ENCODE measurements at regions not wholly inside any gene's neighbourhood (a gene's known extent, or its start where the extent isn't known, plus 50 kb on each side); places are given as distances from the start of the nearest gene placed in this dataset.
"Not testable (repeated sequence)": the region's sequence is repeated elsewhere in the genome, so short reads cannot be mapped to it uniquely, and the experiment has no call there.

DNA sequence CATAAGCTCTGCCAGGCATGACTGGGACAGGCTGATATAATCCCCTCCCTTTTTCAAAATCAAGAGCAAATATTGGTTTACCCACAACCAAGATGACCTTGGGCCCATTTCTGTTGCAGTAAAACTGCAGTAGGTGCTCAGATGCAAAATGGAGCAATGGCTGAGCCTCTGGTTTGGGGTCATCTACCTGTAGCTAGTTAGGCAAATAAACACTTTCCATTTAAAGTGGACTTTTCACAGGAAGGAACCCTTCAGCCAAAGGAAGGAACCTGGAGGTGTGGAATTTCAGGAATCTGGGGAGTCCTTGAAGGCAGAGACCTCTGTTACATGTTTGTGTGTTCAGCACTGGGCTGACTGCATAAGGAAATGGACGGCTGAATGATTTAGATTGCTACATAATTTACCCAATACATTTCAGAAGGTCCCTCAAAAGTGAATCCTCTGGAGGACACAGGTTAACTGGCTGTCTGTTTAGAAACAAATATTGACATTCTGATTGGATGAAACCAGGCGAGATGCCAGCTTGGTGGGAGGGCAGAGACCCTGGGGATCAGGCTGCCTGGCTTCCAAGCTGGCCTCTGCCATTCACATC, 170.1 kb upstream of the ZNF618 start:
- DNase-seq: no peak

DNA sequence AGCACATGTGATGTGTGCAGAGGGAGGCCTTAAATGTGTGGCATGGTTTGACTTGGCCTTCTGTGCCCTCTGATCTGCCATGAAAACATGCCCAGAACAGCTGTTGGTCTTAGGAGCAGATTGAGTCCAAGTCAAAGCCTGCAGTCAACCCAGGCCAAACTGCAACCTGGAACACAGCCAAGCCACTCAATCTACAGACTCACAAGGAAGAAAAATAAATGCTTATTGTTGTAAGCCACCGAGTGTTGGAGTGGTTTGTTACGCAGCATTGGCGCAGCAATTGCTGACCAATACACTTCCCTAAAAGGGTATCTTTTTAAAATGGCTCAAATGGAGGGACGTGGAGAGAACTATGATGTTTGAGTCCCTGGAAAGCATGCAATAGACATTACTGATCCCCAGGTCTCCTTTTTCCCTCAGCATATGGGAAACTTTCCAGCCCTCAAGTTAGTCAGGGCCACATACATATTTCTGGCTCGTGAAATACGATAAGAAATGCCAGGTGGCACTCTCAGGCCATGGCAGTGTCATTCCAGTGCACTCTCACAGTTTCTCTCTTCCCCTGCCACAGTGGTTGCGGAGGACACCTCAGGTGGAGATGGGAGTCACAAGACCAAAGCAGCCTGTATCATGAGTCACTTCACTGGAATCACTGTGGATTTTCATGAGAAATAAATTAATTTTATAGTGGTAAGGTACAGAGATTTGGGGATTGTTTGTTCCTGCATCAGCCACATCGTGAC, 168.0 kb upstream of the ZNF618 start:
- DNase-seq: no peak

DNA sequence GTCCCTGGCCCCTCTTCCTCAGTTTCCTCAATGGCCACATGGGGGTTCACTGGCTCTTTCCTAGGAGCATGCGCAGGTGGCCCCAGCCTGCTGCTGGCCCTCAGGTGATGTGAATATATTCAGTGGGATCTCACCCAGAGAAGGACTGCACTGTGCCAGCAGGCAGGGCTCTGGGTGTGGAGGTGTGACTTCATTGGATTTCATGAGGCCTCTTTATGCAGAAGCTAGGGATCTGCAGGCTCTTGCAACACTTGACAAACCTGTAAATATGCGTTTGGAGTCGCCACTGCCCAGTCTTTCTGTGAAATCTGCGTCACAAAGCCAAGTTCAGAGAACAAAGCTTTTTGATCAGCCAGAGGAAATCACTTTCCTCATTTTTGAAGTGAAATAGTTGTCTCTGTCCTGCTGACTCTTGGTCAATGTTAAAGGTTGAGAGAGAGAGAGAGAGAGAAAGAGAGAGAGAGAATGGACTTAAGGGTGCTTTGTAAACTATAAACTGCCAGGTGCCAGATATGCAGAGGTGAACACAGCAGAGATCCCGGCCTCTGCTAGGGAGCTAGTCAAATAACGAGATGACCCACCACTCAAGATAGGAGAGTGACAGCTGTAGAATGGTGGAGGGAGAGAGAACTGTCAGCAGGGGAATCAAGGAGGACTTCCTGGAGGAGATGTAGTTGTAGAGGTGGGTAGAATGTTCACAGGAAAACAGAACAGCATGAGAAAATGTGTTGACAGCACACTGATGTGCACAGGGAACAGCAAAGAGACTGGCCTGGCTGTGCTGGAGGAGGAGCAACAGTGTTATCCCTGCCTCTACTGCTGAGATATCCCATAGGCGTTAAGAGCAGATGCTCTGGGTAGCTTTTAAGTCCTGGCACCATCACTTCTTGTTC, 167.0 kb upstream of the ZNF618 start:
- no peak for DNase-seq

DNA sequence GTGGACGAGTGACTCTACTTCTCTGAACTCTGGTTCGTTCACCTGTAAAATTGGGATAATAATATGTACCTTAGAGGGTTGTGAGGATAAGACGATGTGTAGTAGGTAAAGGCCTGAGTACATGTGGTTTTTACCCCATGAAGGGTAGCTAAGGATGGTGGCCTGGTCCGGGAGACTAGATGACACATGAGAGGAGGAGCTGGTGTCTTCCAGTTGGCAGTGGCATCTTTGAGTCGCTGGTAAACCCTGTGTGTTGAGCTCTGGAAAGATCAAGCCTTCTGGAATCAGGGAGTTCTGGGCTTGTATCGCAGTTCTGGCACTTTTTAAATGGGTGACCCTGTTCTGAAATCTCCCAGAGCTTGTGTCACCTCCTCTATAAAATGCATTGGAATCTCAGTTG, 166.4 kb upstream of the ZNF618 start:
- no peak for DNase-seq

DNA sequence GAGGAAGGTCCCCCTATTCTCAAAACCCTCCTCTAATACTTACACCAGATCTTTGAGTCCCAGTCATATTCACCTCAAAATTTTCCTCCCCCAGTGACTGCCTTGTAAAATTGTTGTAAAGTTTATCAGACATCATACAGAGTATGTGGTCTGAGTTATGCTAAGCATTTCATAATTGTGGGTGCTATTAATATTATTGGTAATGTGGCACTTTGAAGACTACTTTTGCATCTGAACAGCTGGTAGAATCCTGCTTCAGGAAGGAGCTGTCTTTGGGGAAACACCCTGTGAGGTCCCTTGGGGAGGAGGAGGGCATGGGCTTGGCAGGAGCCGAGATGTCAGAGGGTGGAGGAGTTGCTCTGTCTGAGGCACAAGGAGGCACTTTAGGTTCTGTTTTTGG, 164.9 kb upstream of the ZNF618 start:
- no peak for DNase-seq

DNA sequence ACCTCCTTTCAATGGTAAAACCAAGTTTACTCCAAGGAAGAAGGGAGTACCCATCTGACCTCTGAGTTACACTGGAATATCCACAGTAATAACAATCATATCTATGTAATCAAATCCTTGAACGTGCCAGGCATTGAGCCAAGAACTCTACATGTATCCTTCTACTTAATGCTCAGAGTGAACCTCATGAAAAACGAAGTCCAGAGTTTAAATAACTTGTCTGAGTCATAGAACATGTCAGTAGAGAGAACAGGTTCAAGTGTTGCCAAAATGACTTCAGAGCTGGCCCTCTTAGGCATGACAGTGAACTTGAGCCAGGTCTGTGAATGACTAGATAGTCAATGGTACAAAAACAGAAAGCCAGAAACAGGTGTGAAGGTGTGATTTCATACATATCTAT, 164.1 kb upstream of the ZNF618 start:
- no peak for DNase-seq

DNA sequence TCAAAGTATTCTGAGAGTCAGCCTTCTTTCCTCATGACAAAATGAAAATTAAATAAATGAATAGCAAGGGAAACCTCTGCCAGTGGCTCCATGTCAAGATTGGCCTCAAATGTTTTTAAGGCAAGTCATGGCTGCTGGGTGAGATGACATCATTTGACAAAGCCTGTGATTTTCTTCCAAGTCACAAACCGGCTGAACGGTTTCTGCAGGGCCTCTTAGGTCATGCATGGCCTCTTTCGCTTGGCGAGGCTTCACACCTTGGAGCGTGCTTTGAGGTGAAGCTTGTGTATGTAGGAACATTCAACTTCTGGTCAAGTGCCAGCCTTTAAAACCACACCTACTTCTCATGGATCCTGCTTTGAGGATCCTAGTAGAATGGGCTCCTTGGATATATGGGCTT, 161.0 kb upstream of the ZNF618 start:
- DNase-seq: no peak

DNA sequence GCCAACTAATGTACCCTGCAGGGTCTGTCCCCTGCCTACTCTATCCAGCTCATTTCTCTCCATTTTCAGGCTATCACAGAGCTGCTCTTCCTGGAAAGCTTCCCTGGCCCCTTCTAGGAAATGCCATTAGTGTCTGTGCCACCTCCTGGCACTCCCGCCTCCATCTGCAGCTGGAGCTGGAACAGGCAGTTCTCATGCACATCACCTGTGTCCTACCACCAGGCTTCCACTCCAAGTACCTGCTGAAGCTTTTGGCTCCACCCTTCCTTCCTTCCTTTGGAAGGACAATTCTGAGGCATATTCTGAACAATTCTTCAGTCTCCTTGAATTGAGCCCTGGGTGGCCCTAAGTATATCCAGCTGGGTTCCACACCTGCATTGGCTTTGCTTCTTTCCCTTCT, 156.2 kb upstream of the ZNF618 start:
- no peak for DNase-seq

DNA sequence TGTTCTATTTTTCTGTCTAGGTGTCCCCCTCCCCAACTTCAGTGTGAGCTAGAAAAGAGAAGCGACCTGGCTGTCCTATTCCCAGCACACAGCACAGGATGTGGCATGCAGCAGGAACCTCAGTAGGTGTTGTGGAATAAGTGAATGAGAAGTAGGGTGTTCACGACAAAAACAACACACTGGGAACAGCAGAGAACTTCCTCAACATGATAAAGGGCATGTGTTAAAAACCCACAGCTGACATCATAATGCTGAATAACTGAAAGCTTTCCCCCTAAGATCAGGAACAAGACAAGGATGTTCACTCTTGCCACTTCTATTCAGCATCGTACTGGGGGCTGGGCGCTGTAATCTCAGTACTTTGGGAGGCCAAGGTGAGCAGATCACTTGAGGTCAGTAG, 155.6 kb upstream of the ZNF618 start:
- no peak for DNase-seq

DNA sequence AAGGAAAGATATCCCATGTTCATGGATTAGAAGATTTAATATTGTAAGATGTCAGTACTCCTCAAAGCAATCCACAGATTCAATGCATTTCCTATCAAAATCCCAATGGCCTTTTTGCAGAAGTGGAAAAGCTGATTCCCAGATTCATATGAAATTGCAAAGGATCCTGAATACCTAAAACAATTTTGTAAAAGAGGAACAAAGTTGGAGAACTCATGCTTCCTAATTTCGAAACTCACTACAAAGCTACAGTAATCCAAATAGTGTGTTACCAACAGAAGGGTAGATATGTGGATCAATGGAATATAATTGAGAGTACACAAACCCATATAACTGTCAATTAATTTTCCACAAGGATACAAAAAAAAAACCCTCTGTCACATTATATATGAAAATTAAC, 154.3 kb upstream of the ZNF618 start:
- DNase-seq: no peak

DNA sequence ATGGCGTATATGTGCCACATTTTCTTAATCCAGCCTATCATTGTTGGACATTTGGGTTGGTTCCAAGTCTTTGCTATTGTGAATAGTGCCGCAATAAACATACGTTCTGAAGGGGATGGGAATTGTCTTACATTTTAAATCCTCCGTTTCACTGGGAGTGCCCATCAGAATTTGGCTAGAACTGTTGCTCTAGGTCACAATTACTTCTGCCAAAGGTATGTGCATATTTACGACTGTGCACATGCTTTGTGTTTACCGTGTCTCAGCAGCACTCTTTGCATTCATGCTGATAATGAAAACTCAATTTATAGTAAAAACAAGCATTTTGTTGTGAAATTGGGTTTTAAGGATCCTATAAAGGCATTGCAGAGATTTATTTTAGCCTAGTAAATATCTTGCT, 151.9 kb upstream of the ZNF618 start:
- no peak for DNase-seq

DNA sequence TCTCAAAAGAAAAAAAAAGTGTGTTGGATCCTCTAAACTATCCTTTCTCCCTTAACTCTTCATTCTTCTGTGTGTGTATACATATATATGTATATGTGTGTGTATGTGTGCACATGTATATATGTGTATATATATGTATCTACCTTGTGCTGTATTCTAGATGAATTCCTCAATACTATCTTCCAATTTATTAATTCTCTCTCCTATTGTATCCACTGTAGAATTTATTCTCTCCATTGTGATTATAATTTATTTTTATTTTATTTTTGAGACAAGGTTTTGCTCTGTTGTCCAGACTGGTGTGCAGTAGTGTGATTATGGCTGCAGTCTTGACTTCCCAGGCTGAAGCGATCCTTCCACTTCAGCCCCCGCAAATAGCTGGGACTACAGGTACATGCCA, 147.1 kb upstream of the ZNF618 start:
- DNase-seq: no peak

DNA sequence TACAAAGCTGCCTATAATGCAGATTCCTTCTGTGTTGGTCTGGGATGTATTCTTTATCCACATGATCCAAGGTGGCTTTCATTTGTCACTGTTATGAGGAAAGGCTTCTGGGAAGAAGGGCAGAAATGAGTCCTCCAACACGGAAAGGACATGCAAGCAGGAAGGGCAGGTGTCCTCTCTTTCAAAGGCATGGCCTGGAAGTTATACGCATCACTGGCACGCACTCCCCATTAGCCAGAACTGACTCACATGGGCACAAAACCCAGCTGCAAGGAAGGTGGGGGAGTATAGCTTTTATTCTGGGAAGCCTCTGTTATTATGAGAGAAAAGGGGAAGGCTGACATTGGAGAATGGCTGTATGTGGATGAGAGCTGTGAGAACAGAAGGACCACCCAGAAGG, 141.3 kb upstream of the ZNF618 start:
- DNase-seq: no peak

DNA sequence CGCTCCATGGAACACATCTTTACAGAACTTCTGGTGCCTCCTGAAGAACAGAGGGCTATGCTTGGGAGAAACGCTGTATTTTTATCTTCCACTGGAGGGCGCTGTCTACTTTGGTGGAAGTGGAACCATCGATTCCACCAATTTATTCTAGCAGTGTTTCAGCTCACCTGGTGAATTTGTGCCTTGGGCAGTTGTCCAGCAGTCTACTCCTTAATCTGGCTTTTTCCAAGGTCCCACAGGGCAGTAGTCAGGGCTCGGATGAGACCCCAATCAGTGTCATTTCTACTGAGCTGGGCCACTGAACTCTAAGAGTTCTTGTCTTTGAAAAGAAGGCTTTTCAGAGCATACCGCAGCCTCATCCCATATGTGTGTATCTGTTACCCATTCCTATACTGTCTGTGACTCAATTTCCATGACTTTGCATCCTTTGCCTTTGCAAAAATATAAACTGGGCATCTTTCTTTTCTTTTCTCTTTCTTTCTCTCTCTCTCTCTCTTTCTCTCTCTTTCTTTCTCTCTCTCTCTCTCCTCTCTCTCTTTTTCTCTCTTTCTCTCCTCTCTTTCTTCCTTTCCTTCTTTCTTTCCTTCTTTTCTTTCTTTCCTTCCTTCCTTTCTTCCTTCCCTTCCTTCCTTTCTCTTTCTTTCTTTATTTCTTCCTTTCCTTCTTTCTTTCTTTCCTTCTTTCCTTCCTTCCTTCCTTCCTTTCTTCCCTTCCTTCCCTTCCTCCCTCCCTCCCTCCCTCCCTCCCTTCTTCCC, 138.4 kb upstream of the ZNF618 start:
- DNase-seq: no peak

DNA sequence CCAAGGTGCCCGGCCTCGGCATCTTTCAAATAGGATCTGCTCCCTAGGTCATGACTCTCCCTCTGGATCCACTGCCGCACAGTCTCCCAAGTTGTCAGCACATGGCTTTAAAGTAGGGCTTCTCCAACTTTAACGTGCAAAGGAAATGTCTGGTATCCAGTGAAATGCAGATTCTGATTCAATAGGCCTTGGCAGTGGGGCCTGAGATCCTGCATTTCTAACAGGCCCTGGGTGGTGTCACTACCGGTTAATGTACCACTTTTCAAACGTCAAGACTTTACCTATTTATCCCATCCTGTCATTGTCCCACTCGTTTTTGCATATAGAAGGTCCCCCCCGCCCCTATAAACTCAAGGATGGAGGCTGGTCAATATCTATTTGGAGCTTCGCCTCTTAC, 137.6 kb upstream of the ZNF618 start:
- DNase-seq: no peak

DNA sequence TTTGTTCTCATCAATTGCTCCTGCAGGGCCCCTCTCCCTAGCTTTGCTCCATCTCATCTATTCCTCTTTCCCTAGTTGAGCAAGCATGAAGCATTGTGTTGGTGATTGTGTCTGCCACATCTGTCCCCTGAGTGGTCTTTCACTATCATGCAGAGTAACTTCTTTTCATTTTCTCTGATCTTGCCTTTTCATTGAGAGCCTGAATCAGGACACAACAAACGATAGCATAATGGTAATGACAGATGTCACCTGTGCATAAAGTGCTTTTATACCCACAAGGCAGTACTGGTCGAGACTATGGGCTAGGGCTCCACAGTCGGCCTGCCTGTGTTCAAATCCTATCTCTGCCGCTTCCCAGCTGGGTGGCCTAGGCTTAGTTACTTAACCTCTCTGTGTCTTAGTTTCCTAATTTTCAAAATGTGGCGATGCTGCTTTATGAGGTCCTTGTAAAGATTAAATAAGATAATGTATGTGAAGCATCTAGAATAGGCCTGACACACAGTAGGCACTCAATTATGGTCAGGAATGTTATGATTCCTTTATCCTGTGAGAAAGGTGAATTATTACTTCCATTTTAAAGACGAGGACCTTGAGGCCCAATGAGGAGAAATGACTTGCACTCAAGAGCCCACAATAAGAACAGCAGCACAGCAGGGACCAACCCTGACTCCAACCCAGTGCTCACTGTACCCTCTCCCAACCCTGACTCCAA, 137.1 kb upstream of the ZNF618 start:
- no peak for DNase-seq

DNA sequence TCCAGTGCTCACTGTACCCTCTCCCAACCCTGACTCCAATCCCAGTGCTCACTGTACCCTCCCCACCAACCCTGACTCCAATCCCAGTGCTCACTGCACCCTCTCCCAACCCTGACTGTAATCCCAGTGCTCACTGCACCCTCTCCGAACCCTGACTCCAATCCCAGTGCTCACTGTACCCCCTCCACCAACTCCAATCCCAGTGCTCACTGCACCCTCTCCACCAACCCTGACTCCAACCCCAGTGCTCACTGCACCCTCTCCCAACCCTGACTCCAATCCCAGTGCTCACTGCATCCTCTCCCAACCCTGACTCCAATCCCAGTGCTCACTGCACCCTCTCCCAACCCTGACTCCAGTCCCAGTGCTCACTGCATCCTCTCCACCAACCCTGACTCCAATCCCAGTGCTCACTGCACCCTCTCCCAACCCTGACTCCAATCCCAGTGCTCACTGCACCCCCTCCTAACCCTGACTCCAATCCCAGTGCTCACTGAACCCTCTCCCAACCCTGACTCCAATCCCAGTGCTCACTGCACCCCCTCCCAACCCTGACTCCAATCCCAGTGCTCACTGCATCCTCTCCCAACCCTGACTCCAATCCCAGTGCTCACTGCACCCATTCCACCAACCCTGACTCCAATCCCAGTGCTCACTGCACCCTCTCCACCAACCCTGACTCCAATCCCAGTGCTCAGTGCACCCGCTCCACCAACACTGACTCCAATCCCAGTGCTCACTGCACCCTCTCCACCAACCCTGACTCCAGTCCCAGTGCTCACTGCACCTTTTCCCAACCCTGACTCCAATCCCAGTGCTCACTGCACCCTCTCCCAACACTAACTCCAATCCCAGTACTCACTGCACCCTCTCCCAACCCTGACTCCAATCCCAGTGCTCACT, 136.3 kb upstream of the ZNF618 start:
- DNase-seq: not testable (repeated sequence)

DNA sequence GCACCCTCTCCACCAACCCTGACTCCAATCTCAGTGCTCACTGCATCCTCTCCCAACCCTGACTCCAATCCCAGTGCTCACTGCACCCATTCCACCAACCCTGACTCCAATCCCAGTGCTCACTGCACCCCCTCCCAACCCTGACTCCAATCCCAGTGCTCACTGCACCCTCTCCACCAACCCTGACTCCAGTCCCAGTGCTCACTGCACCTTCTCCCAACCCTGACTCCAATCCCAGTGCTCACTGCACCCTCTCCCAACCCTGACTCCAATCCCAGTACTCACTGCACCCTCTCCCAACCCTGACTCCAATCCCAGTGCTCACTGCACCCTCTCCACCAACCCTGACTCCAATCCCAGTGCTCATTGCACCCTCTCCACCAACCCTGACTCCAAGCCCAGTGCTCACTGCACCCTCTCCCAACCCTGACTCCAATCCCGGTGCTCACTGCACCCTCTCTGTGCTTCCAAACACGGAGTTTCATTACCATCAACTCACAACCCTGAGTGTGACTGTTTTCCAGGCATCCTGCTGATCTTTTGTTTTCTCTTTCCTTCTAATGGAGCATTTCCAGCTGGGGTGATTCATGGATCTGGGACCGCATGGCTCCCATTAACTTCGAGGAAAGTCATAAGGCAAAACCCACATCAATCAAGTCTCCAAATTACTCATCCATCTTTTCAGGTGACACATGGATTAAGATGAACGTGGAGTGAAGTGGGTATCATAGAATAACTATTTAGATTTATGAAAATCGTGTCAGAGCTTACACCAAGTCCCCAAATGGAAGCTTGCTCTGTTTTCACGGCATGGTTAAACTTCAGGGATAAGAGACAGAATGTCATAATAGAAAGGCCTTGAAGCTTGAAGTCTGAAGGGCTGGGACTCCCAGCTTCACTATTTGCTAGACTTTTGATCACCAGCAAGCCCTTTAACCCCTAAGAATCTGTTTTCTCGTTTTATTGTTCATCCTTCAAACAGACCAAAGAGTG, 135.3 kb upstream of the ZNF618 start:
- not testable (repeated sequence) for DNase-seq

DNA sequence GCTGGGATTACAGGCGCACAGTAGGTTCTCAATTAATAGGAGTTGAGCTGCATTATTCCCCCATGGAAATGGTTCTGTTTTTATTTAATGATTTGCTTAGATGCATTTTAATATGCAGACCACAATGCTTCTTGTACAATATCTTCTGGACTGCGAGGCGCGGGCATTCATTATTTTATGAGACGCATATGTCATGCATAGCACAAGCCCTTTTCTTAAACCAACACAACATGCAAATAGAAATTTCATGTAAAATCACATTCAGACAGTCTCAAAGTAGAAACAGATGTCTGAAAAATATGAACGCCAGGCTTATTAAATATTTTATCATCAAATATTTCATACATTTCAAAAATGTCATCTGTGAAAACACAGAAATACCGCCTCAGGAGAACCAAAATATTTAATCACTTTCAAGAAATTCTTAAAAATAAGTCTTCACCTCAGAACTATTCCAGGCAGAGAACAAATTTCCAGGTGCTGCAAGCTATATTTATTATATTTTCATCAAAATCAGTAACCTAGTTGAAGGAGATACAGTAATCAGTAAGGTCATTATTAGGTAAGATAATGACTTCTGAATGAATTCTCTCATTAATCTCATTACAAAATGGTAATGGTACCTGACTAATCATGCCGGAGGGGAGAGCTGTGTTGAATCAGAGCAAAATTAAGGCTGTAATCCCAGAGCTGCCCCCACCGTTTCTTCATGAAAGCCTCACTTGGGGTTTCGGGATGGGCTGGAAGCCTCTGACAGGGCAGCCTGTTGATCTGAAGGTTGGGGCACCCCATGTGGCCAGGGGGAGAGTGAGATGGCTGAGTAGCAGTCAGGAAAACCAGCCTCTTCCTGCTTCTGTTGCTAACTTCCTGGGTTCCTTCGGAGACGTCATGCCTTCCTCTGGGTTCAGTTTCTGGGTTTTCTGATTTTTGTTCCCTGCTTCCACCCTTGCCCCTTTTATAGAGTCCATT, 133.9 kb upstream of the ZNF618 start:
- no peak for DNase-seq
